Jurkat, Clone E6-1 (cell line): ENCODE measurements at regions not wholly inside any gene's neighbourhood (a gene's known extent, or its start where the extent isn't known, plus 50 kb on each side); places are given as distances from the start of the nearest gene placed in this dataset.
"Not testable (repeated sequence)": the region's sequence is repeated elsewhere in the genome, so short reads cannot be mapped to it uniquely, and the experiment has no call there.

Experiments
- DNase-seq: peaks from one replicate; pipeline ENCODE4 v3.0.0-alpha.2; 2011; ENCODE audit warnings: low read depth, low spot score
- H3K4me3 ChIP-seq: 2 replicates; pipeline ENCODE4 v1.5.1; 2011; ENCODE audit warnings: mild to moderate bottlenecking, low read length, control low read depth, moderate library complexity

DNA sequence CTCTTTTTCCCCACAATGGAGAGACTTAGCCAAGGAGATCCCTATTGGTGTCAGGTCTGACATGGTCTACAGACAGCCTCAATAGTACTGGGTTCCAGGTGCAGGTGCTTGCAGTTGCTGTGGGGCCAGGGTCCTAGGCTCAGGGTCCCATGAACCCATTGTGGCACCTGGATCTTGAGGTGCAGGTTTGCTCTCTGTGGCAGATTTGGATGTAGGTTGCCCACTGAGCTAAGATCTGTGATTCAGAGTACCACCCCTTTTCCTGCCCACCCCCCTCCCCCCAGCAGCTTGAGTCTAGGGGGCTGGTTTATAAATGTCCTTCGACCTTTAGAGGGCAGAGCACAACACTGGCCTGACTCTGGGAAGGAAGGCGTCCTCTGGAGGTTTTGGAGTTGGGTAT, 147.0 kb downstream of the APIP start:
- DNase-seq = no peak
- no peak overlapping the region for H3K4me3 ChIP-seq

DNA sequence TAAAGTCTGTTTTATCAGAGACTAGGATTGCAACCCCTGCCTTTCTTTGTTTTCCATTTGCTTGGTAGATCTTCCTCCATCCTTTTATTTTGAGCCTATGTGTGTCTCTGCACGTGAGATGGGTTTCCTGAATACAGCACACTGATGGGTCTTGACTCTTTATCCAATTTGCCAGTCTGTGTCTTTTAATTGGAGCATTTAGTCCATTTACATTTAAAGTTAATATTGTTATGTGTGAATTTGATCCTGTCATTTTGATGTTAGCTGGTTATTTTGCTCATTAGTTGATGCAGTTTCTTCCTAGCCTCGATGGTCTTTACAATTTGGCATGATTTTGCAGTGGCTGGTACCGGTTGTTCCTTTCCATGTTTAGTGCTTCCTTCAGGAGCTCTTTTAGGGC, 141.7 kb downstream of the EHF start:
- not testable (repeated sequence) for DNase-seq, H3K4me3 ChIP-seq

DNA sequence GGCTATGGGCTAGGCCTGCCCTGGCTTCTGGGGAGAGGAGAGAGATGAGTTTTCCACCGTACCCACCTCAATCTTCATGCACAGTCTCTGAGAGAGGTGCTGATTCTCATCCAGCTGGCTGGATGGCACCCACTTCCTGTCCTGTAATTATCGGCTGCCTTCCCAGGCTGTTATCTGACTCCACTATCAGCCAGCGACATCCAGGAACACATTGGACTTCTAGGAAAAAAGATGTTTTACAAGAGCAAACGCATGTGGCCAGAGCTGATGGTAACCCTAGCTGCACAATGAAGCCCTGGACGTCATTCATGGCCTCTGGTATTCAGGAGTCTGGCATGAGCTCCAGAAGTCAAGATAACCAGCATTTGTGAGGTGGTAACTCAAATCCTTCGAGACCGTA, 137.4 kb downstream of the EHF start:
- DNase-seq = no peak

DNA sequence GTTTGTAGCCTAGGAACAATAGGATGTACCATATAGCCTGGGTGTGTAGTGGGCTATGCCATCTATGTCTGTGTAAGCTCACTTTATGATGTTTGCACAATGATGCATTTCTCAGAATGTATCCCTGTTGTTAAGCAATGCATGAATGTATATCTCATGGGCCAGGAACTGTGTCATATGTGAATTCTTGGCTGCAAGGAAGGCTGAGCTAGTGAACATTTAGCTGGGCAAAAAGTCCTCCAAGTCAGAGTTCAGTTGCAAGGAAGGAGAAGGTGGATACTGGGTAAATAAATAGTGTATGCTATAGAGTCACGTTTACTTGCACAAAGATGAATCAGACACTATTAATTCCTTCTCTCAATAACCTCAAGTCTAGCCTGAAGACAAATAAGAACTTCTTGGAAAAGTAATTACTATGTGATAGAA, 136.1 kb downstream of the EHF start:
- H3K4me3 ChIP-seq = no peak overlapping the region
- DNase-seq = no peak

More for the DNA sequence above, 137.4 kb downstream of the EHF start:
- no peak overlapping the region for H3K4me3 ChIP-seq

DNA sequence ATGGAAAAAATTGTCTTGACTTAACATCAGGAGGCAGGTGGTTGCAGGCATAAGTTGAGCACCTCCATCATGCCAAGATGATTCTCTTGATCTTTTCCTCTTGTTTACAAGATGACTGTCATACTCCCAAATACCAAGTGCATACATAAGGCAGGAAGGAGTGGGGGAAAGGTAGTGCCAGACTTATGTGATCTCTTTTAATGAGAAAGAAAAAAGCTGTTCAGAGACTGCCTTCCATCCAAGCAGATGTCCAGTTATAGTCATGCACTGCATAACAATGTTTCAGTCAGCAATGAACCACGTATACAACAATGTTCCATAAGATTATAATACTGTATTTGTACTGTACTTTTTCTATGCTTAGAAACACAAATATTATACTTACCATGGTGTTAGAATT, 135.7 kb downstream of the EHF start:
- no peak overlapping the region for H3K4me3 ChIP-seq
- no peak for DNase-seq

DNA sequence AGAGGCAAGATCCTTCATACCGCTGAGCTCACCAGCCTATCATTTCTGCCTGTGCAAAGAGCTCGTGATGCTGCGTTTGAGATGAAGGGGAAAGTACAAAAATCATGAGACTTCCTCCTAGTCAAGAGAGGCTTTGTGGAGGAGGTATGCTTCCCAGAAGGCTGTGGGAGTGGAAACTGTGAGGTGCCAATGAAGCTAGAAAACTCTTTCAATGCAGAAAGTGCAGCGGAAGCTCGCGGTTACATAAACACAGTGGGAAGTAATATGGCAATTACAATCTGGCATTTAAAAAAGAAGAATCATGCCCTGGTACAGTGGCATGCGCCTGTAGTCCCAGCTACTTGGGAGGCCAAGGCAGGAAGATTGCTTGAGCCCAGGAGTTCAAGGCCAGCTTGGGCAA, 134.8 kb downstream of the EHF start:
- DNase-seq = no peak
- no peak overlapping the region for H3K4me3 ChIP-seq

DNA sequence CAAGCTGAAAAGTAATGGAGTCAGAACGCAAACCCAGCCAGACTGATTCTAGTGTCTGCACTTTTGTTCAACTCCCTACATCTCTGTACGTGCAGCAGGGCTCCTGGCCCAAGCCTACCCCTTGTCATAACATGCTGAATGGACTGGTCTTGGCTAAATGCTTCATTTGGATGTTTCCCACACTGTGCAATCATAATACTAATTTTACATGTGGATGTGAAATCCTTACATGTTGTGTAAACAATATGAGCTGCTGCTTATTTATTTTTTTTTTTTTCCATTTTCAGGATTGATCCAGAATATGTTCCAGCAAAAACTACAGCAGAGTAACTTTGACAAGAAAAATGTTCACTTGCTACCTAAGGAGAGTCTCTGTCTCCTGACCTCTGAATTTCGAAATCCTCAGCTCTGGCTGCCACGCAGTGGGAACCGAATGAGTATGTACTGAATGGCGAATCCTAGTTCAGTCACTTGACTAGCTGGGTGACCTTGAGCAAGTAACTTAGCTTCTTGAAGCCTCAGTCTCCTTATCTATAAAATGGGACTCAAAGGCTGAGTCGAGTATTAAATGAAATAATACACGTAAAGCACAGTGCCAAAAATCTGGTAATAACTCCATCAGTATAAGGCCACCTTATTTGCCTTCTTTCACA, 133.4 kb downstream of the EHF start:
- no peak overlapping the region for H3K4me3 ChIP-seq
- no peak for DNase-seq

DNA sequence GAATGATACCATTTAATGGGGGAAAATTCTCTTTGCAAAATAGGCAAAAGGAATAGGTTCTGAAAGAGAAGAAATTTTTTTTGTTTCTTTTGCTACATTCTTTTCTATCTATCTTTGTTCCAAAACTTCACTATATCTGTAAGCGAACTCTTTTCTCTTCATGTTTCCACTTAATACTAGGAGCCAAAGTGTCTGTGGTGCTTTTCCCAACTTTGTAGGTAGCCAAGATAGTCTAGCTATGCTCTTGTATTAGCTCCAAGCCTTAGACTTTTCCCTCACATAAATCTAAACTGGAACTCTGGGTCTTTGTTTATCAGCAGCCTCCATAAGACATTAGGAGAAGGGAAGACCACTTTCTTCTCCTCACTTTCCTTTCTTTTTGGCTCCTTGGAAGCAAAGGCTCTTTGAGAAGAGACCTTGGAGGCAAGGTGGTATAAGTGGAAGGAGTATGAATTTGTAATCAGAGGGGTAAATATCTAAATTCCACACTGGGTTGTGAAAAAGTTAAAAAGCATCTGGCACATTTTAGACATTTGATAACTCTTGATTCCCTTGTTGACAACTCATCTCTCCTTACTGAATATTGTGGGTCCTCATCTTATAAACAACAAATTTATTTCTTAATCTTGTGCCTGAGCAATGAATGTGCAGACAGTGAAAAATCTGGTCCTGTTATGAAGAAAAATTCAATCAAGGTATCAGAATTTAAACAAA, 130.0 kb downstream of the EHF start:
- no peak for DNase-seq
- H3K4me3 ChIP-seq = no peak overlapping the region

DNA sequence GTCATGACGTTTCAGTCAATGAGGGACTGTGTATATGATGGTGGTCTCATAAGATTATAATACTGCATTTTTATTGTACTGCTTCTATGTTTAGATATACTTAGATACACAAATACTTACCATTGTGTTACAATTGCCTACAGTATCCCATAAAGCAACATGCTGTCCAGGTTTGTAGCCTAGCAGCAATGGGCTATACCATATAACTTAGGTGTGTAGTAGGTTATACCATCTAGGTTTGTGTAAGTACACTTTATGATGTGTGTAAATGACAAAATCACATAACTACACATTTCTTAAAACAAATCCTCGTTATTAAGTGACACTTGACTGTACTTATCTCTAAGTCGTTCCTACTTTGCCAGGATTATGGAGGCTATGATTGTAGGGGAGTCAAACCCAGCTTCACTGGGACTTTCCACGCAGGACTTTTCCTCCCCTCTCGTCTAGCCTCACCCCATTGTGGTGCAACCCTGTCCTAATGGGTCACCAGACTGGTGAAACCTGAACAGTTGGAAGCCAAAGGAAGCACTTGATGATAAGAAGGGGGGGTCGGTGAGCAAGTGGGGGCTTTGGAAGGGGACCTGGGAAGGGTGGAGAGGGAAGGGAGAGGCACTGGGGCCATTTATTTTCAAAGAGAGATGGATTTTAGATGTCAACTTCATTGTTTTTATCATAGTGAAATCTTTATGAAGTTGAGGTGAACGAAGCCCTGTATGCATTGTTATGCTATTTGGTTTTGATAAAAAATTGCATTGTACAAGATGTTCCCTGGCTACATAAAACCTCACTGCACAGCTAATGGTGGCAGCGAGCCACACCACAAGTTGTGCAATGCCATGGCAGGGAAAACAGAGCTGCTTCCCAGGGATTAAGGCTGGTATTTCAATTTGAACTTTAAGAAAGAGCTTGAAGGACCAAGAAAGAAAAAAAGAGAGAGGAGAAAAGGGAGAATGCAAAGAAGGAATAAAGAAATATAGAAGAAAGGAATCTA, 129.1 kb downstream of the EHF start:
- H3K4me3 ChIP-seq = no peak overlapping the region
- DNase-seq = no peak

DNA sequence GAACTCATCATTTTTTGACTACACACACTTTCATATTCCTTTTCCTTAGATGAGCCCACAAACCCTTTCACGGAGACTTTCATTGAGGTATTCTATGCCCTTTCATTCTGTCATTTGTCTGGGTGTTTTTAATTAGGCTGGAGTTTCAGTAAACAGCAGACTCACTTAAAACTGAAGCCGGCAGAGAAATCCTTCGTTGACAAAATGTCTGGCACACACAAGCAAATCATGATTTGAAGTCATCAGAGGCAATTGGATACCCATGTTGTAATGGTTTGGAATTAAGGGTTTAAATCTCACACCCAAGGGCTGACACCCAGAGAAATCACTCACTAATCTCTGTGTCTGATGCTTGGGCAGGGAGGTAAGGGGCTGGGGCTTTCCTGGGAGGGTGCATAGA, 127.1 kb downstream of the EHF start:
- DNase-seq = no peak
- H3K4me3 ChIP-seq = no peak overlapping the region

DNA sequence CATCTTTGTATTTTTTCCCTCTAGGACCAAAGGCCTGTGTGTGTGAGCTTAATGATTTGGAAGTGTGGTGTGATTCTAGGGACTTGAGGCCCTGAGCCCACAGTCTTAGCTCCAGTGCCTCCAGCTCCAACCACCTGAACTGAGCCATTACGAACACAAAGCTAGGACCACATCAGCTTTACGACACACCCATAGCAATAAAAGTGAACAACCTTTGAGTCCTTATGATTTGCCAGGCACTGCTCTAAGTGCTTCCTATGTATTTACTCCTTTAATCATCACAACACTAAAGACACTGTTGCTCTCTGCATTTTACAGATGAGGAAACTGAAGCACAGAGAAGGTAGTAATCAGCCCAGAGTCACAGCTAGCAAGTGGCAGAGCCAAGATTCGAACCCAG, 126.4 kb downstream of the EHF start:
- no peak overlapping the region for H3K4me3 ChIP-seq
- no peak for DNase-seq

DNA sequence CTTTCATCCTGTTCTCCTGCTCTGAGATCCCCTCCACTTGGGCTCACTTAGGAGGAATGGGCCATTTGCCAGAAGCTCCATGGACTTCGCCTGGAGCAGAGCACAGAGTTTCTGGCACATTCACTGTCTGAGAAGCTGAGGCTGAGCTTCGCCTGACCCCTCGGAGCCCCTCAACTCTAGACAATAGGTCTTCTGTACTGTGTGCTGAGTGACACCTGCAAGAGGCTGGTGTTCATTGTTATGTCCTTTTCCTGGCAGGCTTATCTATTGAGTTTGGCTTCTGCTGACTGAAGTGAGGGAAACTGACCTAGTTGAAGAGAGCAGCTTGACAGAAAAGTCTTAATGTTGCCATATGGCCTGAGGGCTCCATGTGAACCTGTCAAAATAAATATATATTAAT, 124.3 kb downstream of the EHF start:
- no peak for DNase-seq
- H3K4me3 ChIP-seq = no peak overlapping the region

DNA sequence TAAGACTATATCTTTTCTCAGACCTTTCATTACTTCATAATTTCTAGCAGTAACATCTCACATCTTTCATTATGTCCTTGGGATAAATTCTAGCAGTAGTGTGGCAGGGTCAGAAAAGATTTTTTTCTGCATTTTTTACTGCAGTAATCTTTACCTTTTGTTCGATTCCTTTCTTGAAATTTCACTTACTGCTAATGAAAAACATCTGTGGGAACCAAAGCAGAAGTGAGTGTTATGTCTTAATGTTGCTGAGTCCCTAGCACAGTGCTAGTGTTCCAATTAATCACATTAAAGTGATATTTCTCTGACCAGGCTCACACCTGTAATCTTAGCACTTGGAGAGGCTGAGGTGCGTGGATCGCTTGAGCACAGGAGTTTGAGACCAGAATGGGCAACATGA, 123.6 kb downstream of the EHF start:
- no peak overlapping the region for H3K4me3 ChIP-seq
- no peak for DNase-seq

DNA sequence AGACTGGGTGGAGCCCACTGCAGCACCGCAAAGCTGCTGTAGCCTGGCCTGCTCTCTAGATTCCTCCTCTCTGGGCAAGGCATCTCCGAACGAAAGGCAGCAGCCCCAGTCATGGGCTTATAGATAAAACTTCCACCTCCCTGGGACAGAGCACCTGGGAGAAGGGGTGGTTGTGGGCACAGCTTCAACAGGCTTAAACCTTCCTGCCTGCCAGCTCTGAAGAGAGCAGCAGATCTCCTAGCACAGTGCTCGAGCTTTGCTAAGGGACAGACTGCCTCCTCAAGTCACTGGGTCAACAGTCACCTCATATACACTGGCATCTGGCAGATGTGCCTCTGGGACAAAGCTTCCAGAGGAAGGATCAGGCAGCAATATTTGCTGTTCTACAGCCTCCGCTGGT, 117.3 kb downstream of the EHF start:
- no peak for DNase-seq
- no peak overlapping the region for H3K4me3 ChIP-seq

DNA sequence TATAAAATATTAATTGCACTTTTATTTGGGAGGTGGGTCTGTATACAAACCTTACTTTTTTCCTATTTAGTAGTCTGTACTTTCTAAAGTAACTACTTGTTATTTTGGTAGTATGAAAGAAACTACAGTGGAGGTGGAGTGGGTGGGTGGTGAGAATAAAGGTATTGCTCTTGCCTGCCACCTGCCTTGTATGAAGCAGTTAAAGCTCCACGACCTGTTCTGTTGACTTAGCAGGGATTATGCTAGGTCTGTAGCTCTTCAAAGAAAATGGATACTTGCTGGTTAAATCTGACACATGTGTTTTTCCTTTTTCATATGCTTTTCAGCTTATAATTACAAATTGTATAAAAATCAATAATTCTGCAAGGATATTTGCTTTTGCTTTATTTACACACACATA, 111.9 kb downstream of the EHF start:
- DNase-seq = no peak
- H3K4me3 ChIP-seq = no peak overlapping the region

DNA sequence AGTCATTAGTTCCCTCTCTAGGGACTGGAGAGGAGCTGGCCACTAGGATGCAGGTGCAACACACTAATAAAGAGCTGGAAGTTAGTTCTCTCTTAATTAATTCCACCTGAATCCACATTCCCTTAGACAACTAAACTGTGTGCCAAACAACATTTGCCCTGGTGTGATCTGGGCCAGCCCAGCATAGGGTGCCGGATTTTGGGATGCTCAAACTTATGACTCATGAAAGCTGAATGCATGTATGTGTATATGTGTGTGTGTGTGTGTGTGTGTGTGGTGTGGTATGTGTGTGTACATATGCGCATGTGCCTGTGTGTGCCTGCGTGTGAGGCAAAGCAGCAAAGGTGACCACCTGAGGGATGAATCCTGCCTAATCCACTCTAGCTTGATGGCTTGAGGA, 110.7 kb downstream of the EHF start:
- no peak overlapping the region for H3K4me3 ChIP-seq
- DNase-seq = no peak

DNA sequence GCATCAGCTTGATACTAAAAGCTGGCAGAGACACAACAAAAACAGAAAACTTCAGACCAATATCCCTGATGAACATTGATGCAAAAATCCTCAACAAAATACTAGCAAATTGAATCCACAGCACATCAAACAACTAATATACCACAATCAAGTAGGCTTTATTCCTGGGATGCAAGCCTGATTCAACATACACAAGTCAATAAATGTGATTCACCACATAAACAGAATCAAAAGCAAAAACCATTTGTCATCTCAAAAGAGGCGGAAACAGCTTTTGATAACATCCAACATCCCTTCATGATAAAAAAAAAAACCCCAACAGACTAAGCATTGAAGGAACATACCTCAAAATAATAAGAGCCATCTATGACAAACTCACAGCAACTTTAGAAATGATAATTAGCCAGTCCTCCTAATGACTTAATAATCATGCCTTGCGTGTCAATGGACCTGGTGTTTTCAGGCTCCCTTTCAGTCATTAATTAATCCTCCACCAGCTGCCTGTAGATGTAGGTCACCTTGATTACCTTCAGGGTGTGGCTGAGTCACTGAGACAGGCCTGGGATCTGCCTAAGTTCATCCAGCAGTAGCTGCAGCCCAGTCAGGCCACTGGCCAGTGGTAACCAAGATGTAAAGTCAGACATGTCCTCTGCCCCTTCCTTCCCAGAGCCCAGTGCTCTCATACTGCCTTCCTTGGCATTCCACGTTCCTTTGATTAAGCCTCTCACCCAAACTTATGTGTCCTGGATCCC, 109.8 kb downstream of the EHF start:
- no peak overlapping the region for H3K4me3 ChIP-seq
- DNase-seq = no peak

DNA sequence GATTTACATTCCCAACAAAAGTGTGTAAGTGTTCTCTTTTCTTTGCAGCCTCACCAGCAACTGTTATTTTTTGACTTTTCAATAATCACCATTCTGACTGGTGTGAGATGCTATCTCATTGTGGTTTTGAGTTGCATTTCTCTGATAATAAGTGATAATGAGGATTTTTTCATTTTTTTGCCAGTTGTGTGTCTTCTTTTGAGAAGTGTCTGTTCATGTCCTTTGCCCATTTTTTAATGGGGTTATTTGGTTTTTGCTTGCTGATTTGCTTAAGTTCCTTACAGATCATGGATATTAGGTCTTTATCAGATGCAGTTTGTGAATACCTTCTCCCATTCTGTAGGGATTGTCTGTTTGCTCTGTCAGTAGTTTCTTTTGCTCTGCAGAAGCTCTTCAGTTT, 107.7 kb downstream of the EHF start:
- no peak overlapping the region for H3K4me3 ChIP-seq
- no peak for DNase-seq

DNA sequence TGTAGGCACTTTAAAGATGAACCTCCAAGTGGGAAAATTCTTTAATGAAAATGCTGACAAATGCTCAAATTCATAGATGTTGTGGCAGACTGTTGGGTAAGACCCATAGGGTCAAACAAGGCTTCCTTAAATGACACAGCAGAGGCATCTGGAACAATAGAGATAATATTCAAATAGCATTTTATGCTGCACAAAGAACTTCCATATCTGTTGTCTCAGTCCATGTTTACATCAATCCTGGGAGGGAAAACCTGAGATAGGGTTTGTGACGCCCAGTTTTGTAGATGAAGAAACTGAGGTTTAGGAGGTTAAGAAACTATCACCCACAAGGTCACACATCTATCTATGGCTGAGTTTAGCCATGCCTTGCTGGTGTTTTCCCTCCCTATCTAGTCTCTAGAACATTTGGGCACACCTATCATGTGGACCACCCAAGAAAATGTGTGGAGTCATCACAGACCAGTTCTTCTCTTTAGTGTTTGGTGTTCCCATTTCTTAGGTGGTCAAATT, 106.4 kb downstream of the EHF start:
- no peak overlapping the region for H3K4me3 ChIP-seq
- no peak for DNase-seq
